GOT3 (cell line): ENCODE measurements at regions not wholly inside any gene's neighbourhood (a gene's known extent, or its start where the extent isn't known, plus 50 kb on each side); places are given as distances from the start of the nearest gene placed in this dataset.

Experiments
- DNase-seq: peaks from one replicate; lab custom pipeline; 2025; ENCODE audit warnings: mixed read lengths; lab: John Stamatoyannopoulos, UW

- DNase-seq: no peak
Measured at GRCh38 chr7:84624927-84625326, 430.3 kb upstream of the SEMA3A start.

DNA sequence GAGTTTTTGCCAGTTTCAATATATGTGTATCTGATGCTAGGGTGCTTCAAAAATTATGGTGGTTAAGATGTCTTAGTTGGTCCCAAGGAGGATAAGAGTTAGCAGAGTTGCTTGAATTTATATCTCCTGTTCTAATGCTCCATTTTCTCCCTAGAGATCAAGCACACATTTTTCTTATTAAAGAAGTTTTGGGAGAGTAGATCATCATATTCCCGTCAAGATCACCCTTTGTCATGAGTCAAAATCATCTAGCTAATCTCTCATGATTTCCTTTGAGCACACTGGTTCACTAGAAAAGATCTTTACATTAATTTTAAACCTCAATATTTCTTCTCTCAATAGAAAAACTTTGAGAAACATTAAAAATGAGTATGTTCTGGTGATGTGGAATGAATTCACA lies 429.9 kb upstream of the SEMA3A start:
- DNase-seq: no peak

- DNase-seq: no peak
Measured at GRCh38 chr7:84617265-84618030, 422.9 kb upstream of the SEMA3A start.

DNA sequence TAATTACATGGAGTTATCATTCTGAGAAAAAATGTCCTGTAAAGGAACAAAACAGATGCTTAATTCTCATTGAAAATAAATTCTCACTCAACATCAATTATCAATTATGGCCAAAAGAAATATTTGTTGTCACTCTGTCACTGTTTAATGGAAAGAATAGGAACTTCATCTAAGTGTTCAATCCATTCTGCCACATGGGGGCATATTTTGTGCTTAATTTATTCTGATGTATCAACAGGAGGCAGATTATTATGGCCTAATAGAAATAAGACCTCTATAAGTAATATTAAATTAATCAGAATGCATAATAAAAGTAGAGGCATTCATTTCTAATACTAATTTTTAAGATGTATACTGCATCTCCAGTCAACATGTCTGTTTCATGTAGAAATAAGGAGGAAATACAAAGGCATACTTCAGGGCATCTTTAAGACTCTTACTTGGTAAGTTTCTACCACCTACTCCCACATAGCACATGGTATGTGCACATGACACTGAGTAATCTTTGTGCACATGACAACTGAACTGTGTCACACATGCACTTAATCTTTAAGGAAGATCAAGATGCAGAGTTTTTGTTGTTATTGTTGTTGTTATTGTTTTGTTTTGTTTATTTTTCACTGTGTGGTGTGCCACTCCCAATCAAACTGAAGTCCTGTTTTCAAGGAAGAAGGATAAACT lies 420.4 kb upstream of the SEMA3A start:
- no peak for DNase-seq

DNA sequence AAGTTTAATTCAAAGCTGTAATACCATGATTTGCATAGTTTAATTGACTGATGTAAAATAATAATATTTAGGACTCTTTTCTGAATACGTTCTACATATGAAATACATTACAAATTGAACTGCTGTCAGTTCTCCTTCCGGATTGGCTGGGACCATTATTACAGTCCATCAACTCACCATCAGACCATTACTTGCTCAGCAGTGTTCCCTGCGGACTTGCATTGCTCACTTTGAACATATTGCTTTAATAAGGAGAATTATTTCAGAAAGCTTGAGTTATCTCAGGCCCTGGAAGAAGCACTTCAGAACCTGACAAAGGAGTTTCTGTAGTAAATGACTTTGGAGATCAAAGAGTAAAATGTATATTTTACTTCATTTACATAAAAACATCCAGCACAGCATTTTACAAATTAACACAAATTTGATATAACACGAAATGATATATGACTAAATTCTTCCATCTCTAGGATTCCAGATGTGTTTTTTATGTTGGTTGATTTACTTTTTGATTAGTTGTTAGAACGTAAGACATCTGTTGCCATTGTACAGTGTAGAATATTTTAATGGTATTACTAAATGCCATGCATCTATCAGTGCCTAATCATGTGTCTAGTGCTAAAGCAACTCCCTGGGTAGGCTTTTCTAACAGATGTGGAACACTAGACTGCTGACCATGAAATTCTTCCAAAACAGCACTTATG lies 418.5 kb upstream of the SEMA3A start:
- DNase-seq: no peak

GRCh38 chr7:84611391-84611790 lies 416.8 kb upstream of the SEMA3A start:
- no peak for DNase-seq

- no peak for DNase-seq
Measured at GRCh38 chr7:84610390-84610789, 415.8 kb upstream of the SEMA3A start.

GRCh38 chr7:84605301-84605700 lies 410.7 kb upstream of the SEMA3A start:
- DNase-seq: no peak

- no peak for DNase-seq
Measured at GRCh38 chr7:84603545-84603944, 409.0 kb upstream of the SEMA3A start.

DNA sequence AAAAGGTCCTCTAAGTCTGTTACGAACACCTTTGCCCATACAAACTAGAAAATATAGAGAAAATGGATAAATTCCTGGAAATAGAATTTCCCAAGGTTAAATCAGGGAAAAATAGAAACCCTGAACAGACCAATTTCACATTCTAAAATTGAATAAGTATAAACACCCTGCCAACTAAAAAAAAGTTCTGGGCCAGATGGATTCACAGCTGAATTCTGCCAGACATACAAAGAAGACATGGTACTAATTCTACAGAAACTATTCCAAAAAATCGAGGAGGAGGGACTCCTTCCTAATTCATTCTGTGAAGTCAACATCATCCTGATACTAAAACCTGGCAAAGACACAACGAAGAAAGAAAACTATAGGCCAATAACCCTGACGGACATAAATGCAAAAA lies 400.4 kb upstream of the SEMA3A start:
- no peak for DNase-seq

- no peak for DNase-seq
Measured at GRCh38 chr7:84591897-84592296, 397.3 kb upstream of the SEMA3A start.

- DNase-seq: no peak
Measured at GRCh38 chr7:84589012-84589411, 394.4 kb upstream of the SEMA3A start.

DNA sequence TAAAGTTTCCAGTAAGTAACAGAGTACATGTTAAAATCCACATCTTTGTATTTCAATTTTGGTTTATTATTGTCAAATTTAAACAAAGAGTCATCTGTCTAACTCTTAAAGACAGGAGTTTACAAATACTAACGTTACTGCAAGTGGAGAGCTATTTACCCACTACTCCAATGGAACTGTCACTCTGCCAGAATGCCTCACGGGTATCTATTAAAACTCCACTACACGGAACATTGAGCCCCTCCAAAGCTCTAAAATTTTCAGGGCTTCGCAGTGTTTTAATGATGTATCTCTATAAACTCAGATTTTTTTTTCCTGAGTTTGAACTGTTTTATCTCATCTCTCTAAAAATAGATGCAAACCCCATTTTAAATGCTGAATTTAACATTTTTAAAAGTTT lies 388.7 kb upstream of the SEMA3A start:
- no peak for DNase-seq

DNA sequence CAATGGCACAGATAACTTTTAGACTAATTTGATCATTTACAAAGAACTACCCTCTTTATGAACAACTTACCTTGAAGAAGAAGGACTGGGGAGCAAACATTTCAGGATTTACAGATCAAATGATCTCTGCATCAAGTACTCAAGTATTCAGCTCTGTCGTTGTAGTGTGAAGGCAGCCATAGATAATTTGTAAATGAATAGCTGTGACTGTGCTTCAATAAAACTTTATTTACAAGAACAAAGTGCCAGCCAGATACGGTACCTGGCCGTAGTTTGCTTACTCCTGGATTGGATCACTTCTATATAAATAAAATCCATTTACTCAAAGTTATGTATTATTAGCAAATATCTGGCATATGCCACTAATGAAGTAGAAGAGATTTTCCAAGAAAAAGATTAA lies 388.2 kb upstream of the SEMA3A start:
- no peak for DNase-seq

DNA sequence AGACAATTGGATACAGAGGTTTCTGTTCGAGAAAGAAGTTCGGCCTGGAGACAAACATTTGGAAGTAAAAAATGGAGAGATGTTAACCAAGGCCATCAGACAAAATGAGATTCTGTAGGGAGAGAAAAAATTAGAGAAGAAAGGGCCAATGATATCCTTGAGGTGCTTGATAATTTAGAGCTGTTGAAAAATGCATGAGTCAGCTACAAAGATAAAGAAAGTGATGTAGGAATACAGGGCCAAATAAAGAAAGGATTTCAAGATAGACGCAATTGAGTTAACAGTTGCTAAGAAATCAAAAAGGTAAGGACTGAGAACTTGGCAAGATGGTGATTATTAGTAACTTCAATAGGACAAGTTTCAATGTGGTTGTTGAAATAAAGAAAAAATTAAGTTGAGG lies 384.2 kb upstream of the SEMA3A start:
- no peak for DNase-seq

- DNase-seq: no peak
Measured at GRCh38 chr7:84568781-84569180, 374.2 kb upstream of the SEMA3A start.

DNA sequence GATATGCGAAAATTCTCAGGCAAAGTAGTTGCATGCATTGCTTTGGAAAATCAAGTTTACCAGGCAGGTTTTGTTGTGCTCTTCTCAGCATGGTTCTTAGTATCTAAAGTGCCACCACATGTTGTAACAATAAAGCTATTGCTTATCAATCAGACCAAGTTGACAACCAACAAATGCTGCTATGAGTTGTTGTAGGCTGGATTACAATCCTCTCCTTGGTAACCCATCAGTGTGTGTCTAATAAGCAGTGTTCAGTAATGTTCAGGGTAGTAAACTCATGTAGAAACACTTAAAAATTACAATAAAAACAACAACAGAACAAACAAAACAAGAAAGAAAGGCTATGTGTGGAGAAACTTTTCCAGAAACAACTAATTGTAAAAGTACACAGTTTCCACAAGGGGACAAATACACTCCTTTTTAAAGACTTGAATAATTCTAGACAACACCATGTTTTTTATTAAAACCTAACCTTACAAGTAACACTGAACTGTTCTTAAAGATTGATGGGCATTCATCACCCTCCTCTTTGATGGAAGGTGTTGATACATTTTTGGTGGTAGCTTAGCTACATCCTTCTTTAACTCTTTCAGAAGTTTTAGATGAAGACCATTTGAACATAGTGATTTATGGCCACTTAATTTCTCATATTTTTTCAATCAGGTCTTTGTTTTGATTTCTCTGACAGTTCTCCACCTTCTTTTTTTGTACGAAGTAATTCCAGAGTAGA lies 370.9 kb upstream of the SEMA3A start:
- no peak for DNase-seq

GRCh38 chr7:84553711-84554110 lies 359.1 kb upstream of the SEMA3A start:
- DNase-seq: no peak

DNA sequence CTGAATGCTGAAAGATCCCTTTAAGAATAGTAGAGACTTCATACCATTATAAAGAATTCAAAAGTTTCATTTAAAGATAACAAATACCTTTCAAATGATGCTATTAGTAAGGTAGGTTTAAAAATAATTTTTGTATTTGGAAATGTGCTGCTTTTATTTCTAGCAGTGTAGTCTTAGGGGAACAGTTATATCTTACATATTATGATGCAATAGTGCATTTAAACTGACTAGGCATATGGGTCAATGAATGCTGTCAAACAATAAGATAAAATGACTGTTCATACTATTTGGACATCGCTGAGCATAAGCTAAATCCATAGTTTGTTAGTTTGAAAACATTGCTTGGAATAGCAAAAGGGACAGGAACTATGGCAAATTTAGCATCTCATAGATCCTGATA lies 354.8 kb upstream of the SEMA3A start:
- no peak for DNase-seq

- no peak for DNase-seq
Measured at GRCh38 chr7:84548366-84549365, 354.1 kb upstream of the SEMA3A start.

- DNase-seq: no peak
Measured at GRCh38 chr7:84547331-84547730, 352.7 kb upstream of the SEMA3A start.
